ENCODE measurements at regions not wholly inside any gene's neighbourhood (a gene's known extent, or its start where the extent isn't known, plus 50 kb on each side); places are given as distances from the start of the nearest gene placed in this dataset.

DNA sequence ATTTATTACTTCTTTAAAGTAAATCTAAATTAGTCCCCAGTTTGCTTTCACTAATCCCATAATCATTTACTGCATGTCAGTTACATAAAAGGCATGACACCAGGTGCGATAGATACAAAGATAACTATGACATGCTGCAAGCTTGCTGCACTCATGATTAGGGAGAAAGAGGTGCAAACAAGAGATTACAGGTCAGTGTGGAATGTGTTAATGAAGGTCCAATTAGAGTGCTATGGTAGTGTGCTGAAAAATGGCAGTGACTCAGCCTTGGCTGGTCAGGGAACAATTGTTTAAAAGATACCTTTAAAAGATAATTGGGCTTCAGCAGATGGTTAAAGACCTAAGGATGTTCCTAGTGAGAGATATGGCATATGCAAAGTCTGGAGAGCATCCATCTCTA, 352.6 kb upstream of the TGFBR2 start:
- ATAC-seq, result no peak
- TF ChIP-seq, protein P1, sequence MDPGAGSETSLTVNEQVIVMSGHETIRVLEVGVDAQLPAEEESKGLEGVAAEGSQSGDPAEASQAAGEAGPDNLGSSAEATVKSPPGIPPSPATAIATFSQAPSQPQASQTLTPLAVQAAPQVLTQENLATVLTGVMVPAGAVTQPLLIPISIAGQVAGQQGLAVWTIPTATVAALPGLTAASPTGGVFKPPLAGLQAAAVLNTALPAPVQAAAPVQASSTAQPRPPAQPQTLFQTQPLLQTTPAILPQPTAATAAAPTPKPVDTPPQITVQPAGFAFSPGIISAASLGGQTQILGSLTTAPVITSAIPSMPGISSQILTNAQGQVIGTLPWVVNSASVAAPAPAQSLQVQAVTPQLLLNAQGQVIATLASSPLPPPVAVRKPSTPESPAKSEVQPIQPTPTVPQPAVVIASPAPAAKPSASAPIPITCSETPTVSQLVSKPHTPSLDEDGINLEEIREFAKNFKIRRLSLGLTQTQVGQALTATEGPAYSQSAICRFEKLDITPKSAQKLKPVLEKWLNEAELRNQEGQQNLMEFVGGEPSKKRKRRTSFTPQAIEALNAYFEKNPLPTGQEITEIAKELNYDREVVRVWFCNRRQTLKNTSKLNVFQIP (CRISPR knock-in tag; IDR thresholded peaks at IDR 0.05; ENCODE audit: borderline replicate concordance, low read depth), result no peak
- no peak for TF ChIP-seq CSDC2 (CRISPR knock-in tag; IDR thresholded peaks at IDR 0.05)

DNA sequence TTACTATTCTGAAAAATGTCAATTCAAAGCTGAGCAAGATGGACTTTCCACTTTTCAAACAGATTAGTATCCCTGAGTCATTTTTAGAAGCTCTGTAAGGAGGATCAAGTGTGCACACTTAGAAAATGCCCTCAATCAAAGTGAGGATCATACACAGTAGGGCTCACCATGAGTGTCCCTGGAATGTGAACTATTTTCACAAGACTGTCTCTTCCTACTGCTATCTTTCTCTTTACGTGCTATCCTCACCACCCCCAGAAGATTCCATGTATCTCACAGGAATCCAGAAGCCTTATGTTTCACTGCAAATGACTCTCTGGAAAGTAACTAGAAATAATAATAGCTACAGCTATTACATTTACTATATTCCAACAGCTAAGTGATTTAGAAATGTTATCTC, 349.9 kb upstream of the TGFBR2 start:
- TF ChIP-seq OSR1 (CRISPR knock-in tag; IDR thresholded peaks at IDR 0.05) (no peak), ISL1 (CRISPR knock-in tag; IDR thresholded peaks at IDR 0.05) (no peak), ZFP30 (CRISPR knock-in tag; IDR thresholded peaks at IDR 0.05) (no peak), ZNF8 (CRISPR knock-in tag; IDR thresholded peaks at IDR 0.05) (no peak), ZFP3 (CRISPR knock-in tag; IDR thresholded peaks at IDR 0.05) (no peak), ESRRG (CRISPR knock-in tag; IDR thresholded peaks at IDR 0.05) (no peak), GLIS3 (CRISPR knock-in tag; IDR thresholded peaks at IDR 0.05) (no peak), PPARA (CRISPR knock-in tag; IDR thresholded peaks at IDR 0.05; ENCODE audit: borderline replicate concordance) (no peak), ZNF565 (CRISPR knock-in tag; conservative IDR thresholded peaks at IDR 0.05; ENCODE audit: low read depth) (no peak), TCF4 (CRISPR knock-in tag; IDR thresholded peaks at IDR 0.05; ENCODE audit: borderline replicate concordance) (no peak), CSDC2 (CRISPR knock-in tag; IDR thresholded peaks at IDR 0.05) (no peak)
- TF ChIP-seq, protein P2, sequence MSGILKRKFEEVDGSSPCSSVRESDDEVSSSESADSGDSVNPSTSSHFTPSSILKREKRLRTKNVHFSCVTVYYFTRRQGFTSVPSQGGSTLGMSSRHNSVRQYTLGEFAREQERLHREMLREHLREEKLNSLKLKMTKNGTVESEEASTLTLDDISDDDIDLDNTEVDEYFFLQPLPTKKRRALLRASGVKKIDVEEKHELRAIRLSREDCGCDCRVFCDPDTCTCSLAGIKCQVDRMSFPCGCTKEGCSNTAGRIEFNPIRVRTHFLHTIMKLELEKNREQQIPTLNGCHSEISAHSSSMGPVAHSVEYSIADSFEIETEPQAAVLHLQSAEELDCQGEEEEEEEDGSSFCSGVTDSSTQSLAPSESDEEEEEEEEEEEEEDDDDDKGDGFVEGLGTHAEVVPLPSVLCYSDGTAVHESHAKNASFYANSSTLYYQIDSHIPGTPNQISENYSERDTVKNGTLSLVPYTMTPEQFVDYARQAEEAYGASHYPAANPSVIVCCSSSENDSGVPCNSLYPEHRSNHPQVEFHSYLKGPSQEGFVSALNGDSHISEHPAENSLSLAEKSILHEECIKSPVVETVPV (CRISPR knock-in tag; IDR thresholded peaks at IDR 0.05), result no peak
- TF ChIP-seq, protein P1 (CRISPR knock-in tag; IDR thresholded peaks at IDR 0.05; ENCODE audit: borderline replicate concordance, low read depth), result no peak
- TF ChIP-seq, protein P3, sequence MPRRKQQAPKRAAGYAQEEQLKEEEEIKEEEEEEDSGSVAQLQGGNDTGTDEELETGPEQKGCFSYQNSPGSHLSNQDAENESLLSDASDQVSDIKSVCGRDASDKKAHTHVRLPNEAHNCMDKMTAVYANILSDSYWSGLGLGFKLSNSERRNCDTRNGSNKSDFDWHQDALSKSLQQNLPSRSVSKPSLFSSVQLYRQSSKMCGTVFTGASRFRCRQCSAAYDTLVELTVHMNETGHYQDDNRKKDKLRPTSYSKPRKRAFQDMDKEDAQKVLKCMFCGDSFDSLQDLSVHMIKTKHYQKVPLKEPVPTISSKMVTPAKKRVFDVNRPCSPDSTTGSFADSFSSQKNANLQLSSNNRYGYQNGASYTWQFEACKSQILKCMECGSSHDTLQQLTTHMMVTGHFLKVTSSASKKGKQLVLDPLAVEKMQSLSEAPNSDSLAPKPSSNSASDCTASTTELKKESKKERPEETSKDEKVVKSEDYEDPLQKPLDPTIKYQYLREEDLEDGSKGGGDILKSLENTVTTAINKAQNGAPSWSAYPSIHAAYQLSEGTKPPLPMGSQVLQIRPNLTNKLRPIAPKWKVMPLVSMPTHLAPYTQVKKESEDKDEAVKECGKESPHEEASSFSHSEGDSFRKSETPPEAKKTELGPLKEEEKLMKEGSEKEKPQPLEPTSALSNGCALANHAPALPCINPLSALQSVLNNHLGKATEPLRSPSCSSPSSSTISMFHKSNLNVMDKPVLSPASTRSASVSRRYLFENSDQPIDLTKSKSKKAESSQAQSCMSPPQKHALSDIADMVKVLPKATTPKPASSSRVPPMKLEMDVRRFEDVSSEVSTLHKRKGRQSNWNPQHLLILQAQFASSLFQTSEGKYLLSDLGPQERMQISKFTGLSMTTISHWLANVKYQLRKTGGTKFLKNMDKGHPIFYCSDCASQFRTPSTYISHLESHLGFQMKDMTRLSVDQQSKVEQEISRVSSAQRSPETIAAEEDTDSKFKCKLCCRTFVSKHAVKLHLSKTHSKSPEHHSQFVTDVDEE (CRISPR knock-in tag; IDR thresholded peaks at IDR 0.05), result no peak
- no peak for ATAC-seq

DNA sequence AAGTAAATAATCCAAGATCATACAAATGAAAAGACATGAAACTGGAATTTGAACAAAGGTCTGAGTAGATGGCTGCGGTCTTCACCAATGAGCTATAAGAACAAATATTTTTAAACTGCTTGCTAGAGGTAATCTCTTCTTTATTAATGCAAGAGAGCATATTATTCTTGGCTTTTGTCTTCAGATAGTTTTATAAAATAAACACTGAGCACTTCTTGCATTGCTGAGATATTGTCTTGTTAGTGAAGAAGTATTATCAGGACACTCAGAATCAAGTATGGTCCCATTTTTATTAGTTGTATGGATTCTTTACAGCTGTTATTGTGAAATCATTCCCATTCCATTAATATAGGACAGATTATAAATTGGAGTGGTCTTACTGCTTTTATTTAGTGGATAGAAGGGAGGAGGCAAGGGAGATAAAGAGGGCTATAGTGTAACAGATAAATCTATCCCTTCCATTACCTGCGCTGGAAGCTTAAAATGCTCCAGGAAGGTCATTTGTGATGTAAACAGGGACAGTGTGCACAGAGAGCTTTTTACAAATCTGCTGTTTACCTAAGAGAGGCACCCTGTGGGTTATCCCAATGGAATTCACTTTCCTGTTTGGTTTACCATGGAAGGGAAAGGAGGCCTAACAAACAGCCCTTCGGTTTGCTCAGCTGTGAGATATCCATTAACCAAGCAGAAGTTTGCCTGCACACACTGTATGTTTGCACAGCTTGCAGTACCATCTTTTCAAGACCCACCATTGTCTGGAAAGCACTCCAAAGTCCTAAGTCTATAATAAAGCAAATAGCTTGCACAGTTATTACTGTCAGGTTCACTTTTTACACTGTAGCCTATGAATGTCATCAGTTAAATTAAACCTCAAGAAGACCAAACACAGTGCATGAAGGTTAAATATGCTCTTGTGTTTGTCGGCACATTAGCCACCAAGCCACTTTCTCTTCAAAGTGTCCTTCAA, 347.7 kb upstream of the TGFBR2 start:
- ATAC-seq, result no peak
- TF ChIP-seq CSDC2 (CRISPR knock-in tag; IDR thresholded peaks at IDR 0.05), result no peak
- TF ChIP-seq, protein P4, sequence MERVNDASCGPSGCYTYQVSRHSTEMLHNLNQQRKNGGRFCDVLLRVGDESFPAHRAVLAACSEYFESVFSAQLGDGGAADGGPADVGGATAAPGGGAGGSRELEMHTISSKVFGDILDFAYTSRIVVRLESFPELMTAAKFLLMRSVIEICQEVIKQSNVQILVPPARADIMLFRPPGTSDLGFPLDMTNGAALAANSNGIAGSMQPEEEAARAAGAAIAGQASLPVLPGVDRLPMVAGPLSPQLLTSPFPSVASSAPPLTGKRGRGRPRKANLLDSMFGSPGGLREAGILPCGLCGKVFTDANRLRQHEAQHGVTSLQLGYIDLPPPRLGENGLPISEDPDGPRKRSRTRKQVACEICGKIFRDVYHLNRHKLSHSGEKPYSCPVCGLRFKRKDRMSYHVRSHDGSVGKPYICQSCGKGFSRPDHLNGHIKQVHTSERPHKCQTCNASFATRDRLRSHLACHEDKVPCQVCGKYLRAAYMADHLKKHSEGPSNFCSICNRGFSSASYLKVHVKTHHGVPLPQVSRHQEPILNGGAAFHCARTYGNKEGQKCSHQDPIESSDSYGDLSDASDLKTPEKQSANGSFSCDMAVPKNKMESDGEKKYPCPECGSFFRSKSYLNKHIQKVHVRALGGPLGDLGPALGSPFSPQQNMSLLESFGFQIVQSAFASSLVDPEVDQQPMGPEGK (CRISPR knock-in tag; IDR thresholded peaks at IDR 0.05; ENCODE audit: borderline replicate concordance), result no peak
- TF ChIP-seq PPARA (CRISPR knock-in tag; IDR thresholded peaks at IDR 0.05; ENCODE audit: borderline replicate concordance), result no peak
- TF ChIP-seq, protein P2 (CRISPR knock-in tag; IDR thresholded peaks at IDR 0.05), result no peak
- TF ChIP-seq ISL1 (CRISPR knock-in tag; IDR thresholded peaks at IDR 0.05), result no peak
- TF ChIP-seq ZFP3 (CRISPR knock-in tag; IDR thresholded peaks at IDR 0.05), result no peak
- no peak for TF ChIP-seq TOX (CRISPR knock-in tag; IDR thresholded peaks at IDR 0.05; ENCODE audit: borderline replicate concordance)
- TF ChIP-seq ZNF8 (CRISPR knock-in tag; IDR thresholded peaks at IDR 0.05), result no peak
- TF ChIP-seq ESRRG (CRISPR knock-in tag; IDR thresholded peaks at IDR 0.05), result no peak
- TF ChIP-seq ZNF70 (CRISPR knock-in tag; IDR thresholded peaks at IDR 0.05), result no peak
- TF ChIP-seq, protein P5, sequence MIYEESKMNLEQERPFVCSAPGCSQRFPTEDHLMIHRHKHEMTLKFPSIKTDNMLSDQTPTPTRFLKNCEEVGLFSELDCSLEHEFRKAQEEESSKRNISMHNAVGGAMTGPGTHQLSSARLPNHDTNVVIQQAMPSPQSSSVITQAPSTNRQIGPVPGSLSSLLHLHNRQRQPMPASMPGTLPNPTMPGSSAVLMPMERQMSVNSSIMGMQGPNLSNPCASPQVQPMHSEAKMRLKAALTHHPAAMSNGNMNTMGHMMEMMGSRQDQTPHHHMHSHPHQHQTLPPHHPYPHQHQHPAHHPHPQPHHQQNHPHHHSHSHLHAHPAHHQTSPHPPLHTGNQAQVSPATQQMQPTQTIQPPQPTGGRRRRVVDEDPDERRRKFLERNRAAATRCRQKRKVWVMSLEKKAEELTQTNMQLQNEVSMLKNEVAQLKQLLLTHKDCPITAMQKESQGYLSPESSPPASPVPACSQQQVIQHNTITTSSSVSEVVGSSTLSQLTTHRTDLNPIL (CRISPR knock-in tag; IDR thresholded peaks at IDR 0.05; ENCODE audit: low read depth), result no peak
- TF ChIP-seq GLIS3 (CRISPR knock-in tag; IDR thresholded peaks at IDR 0.05), result no peak
- TF ChIP-seq RARB (CRISPR knock-in tag; IDR thresholded peaks at IDR 0.05), result no peak
- TF ChIP-seq ARNTL (CRISPR knock-in tag; IDR thresholded peaks at IDR 0.05; ENCODE audit: borderline replicate concordance, low read depth), result no peak

Measured in SK-N-SH treated with all-trans-retinoic acid at 6 μM for 48 hours (cell line).